22Rv1 (cell line): ENCODE measurements at regions not wholly inside any gene's neighbourhood (a gene's known extent, or its start where the extent isn't known, plus 50 kb on each side); places are given as distances from the start of the nearest gene placed in this dataset.

Source experiments
- CTCF ChIP-seq: fragments of 450-650 bp; IDR thresholded peaks from 2 replicates; pipeline ENCODE4 v1.5.1; 2017; ENCODE audit warnings: mild to moderate bottlenecking
- ZFX ChIP-seq: fragments of 450-650 bp; IDR thresholded peaks from 2 replicates; pipeline ENCODE4 v1.6.1; 2017; ENCODE audit warnings: antibody characterized with exemption, borderline replicate concordance

DNA sequence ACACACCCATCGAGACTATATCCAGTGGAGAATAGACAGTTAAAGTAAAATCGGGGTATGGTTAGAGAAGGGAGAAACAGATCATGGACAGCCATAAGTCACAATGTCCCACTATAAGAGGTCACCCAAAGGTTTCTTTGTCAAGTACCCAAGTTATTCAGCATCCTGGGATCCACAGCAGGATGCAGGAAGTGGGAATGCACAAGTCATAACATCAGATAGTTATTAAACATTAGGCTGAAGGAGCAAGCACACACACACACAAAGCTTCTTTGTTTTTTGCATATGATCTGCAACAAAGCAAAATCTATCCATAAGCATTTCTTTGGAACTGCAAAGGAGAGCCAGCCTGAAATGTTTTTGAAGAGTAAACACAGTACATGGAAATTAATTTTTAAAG is 111.6 kb downstream of the NOC3L start:
- TF ChIP-seq CTCF (no peak), ZFX (no peak)
